Spinal cord (tissue), 9 donors: ENCODE measurements at regions not wholly inside any gene's neighbourhood (a gene's known extent, or its start where the extent isn't known, plus 50 kb on each side); places are given as distances from the start of the nearest gene placed in this dataset.

ENCODE experiments used
- DNase-seq, 6 donors: peaks; one replicate each; pipeline versions ENCODE4 v3.0.0 to v3.0.0-alpha.2; 2013 to 2015; ENCODE audit warnings: low spot score in 6 of 6, low read depth in 4 of 6
- H3K27ac ChIP-seq: one replicate; pipeline ENCODE4 v1.5.1; 2013; ENCODE audit warnings: low read depth, low read length, control low read depth
- H3K27me3 ChIP-seq: one replicate; pipeline ENCODE4 v1.6.1; 2013; ENCODE audit warnings: low read length; ENCODE audit not compliant: control insufficient read depth, insufficient read depth
- H3K36me3 ChIP-seq: one replicate; pipeline ENCODE4 v1.6.1; 2013; ENCODE audit warnings: low read length; ENCODE audit not compliant: control insufficient read depth, insufficient read depth
- H3K4me1 ChIP-seq: one replicate; pipeline ENCODE4 v1.6.1; 2013; ENCODE audit warnings: low read length; ENCODE audit not compliant: control insufficient read depth, insufficient read depth
- H3K4me3 ChIP-seq: one replicate; pipeline ENCODE4 v1.5.1; 2013; ENCODE audit warnings: low read depth, low read length, control low read depth
- H3K9me3 ChIP-seq: one replicate; pipeline ENCODE4 v1.6.1; 2013; ENCODE audit warnings: low read length; ENCODE audit not compliant: control insufficient read depth, insufficient read depth
- WGBS: methylation state at CpG from one replicate; pipeline ENCODE4 v1.1.5; 2013; ENCODE audit warnings: missing lambda C conversion rate; ENCODE audit not compliant: insufficient coverage; 5-methylcytosine and 5-hydroxymethylcytosine counted together
- donor health status: healthy.

DNA sequence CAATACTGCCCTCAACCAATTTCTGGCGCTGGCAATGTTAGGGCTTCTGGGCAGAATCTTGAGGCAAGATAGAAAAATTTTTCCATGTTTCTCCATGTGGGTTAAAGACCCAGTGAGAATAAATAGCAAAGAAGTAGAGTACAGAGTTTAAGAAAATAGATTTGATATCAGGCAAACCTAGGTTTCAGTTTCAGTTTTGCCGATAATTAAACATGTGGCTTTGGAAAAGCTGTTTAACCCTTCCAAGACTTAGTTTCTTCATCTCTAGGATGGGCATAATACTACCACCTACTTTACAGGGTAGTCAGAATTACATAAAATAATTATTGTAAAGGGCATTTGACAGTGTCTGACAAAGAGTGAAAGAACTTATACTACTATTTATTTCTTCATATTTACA is 360.4 kb downstream of the PCNX1 start:
- WGBS: no CpG with 5 or more reads among the region's 2 CpGs
- Histone ChIP-seq H3K9me3 (no peaks in the 10 kb centered on the region), H3K27ac (no peak overlapping the region), H3K27me3 (no peaks in the 10 kb centered on the region), H3K4me3 (no peak overlapping the region), H3K4me1 (no peaks in the 10 kb centered on the region), H3K36me3 (no peaks in the 10 kb centered on the region)
- DNase-seq: no peak

DNA sequence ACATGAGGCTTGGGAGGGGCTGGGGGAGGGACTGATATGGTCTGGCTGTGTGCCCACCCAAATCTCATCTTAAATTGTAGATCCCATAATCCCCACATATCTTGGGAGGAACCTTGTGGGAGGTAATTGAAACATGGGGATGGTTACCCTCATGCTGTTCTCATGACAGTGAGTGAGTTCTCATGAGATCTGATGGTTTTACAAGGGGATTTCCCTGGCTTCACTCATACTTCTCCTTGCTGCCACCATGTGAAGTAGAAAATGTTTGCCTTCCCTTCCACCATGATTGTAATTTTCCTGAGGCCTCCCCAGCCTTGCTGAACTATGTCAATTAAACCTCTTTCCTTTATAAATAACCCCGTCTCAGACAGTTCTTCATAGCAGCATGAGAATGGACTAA is 362.9 kb downstream of the PCNX1 start:
- no peaks in the 10 kb centered on the region for H3K36me3 ChIP-seq
- H3K27ac ChIP-seq: no peak overlapping the region
- no peak overlapping the region for H3K4me3 ChIP-seq
- no peaks in the 10 kb centered on the region for H3K4me1 ChIP-seq
- no CpG with 5 or more reads among the region's 1 CpG for WGBS
- H3K9me3 ChIP-seq: no peaks in the 10 kb centered on the region
- H3K27me3 ChIP-seq: no peaks in the 10 kb centered on the region
- DNase-seq: no peak

DNA sequence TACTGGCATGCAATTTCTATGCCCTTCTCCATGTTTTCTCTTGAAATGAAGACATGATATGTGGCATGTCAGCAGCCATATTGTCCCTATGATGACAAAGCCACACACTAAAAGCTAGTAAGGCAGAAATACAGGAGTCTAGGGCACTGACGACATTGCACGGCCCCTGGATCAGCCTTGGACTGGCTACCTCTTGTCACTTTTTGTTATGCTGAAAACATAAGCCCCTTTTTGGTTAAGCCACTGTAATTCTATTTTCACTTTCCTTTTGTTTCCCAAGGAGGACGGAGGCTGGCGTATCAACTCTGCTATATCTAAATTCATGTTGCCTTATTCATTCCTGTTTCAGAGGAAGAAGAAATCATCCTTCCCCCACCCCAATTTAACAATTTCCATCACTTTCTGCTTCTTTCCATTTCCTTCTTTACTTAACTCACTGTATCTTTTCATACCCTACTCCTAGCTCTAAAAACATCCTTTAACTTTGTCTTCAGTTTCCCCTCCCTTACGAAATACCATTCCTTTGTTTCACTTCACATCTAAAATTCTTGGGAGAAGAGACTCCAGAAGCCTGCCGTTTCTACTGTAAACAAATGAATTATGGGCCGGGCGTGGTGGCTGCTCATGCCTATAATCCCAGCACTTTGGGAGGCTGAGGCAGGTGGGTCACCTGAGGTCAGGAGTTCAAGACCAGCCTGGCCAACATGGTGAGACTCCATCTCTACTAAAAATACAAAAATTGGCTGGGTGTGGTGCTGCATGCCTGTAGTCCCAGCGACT is 364.1 kb downstream of the PCNX1 start:
- H3K27me3 ChIP-seq: no peaks in the 10 kb centered on the region
- WGBS: 94% methylated on average over 5 of the region's 9 CpGs
- no peaks in the 10 kb centered on the region for H3K9me3 ChIP-seq
- no peak for DNase-seq
- H3K4me3 ChIP-seq: no peak overlapping the region
- H3K4me1 ChIP-seq: no peaks in the 10 kb centered on the region
- H3K36me3 ChIP-seq: no peaks in the 10 kb centered on the region
- H3K27ac ChIP-seq: no peak overlapping the region

DNA sequence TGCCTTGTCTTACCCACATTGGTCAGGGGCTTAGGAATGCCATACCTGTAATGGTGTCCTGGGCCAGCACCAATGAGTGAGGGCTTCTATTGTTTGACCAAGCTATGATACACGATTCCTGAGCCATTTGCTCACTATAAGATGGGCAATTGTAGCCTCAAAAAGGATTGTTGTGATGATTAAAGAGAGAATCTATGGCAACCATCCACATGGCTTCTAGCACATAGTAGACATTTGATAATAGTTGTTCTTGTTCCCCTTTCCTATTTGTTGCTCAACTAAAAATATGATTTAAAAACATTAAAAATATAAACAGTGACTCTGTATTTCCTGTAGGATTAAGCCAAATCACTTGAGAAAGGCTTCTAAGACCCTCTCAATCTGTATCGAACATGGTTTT is 366.1 kb downstream of the PCNX1 start:
- H3K36me3 ChIP-seq: no peaks in the 10 kb centered on the region
- no peaks in the 10 kb centered on the region for H3K9me3 ChIP-seq
- 92% methylated on average over 2 of the region's 2 CpGs for WGBS
- H3K27me3 ChIP-seq: no peaks in the 10 kb centered on the region
- H3K4me1 ChIP-seq: no peaks in the 10 kb centered on the region
- no peak overlapping the region for H3K4me3 ChIP-seq
- DNase-seq: no peak
- no peak overlapping the region for H3K27ac ChIP-seq

DNA sequence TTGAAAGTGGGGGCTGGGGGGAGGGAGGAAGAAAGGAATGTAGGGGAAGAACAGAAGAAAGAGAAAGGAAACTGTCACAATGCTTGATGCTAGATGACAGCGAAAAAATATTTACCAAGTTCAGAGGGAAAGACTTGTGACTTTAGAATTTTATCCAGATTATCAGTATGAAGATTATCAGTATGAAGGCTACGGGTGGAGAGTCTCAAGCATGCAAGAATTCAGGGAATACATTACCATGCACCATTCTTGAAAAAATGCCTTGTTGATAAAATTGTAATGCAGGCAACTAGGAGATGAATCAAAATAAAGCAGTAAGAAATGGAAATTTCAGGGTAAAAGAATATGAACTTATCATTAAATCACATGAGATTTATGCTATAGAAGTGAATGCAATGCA is 376.8 kb downstream of the PCNX1 start:
- no peak for DNase-seq
- no peaks in the 10 kb centered on the region for H3K27me3 ChIP-seq
- no peaks in the 10 kb centered on the region for H3K4me1 ChIP-seq
- WGBS: 83% methylated on average over 1 of the region's 2 CpGs
- no peaks in the 10 kb centered on the region for H3K36me3 ChIP-seq
- peaks cover 2% of the 10 kb centered on the region for H3K9me3 ChIP-seq
- H3K27ac ChIP-seq: no peak overlapping the region
- H3K4me3 ChIP-seq: no peak overlapping the region

DNA sequence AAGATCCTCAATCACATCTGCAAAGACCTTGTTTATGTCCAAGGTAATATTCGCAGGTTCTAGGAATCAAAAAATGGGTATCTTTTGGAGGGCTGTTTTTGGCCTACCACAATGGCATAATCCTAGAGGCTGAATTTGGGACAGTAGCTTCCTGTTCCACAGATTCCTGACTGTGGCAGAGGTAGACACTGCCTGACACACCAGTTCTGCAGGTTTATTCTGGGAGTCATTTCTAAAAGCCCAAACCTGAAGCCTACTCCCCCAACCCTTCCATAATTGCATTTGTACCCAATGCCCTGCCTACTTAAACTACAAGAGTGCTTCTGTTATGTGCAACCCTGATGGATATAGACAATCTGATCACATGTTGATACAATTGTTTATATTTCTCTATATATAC is 378.9 kb downstream of the PCNX1 start:
- no peaks in the 10 kb centered on the region for H3K27me3 ChIP-seq

DNA sequence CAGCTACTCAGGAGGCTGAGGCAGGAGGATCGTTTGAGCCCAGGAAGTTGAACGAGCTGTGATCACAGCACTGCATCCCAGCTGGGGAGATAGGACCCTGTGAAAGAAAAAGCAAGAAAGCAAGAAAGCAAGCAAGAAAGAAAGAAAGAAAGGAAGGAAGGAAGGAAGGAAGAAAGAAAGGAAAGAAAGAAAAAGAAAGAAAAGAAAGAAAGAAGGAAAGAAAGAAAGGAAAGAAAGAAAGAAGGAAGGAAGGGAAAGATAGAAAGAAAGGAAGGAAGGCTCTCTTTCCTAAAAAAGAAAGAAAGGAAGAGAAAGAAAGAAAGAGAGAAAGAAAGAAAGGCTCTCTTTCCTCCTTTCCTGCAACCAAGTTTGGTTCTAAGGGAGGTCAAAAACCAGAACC is 380.3 kb downstream of the PCNX1 start:
- WGBS: 94% methylated on average over 2 of the region's 2 CpGs
- Histone ChIP-seq H3K27me3 (no peaks in the 10 kb centered on the region), H3K27ac (no peak overlapping the region), H3K36me3 (no peaks in the 10 kb centered on the region), H3K4me1 (no peaks in the 10 kb centered on the region), H3K9me3 (peaks cover 2% of the 10 kb centered on the region), H3K4me3 (no peak overlapping the region)
- no peak for DNase-seq

More for the DNA sequence above, 378.9 kb downstream of the PCNX1 start:
- Histone ChIP-seq H3K9me3 (peaks cover 2% of the 10 kb centered on the region), H3K4me3 (no peak overlapping the region), H3K36me3 (no peaks in the 10 kb centered on the region), H3K27ac (no peak overlapping the region), H3K4me1 (no peaks in the 10 kb centered on the region)
- WGBS: no CpG with 5 or more reads among the region's 1 CpG
- no peak for DNase-seq

DNA sequence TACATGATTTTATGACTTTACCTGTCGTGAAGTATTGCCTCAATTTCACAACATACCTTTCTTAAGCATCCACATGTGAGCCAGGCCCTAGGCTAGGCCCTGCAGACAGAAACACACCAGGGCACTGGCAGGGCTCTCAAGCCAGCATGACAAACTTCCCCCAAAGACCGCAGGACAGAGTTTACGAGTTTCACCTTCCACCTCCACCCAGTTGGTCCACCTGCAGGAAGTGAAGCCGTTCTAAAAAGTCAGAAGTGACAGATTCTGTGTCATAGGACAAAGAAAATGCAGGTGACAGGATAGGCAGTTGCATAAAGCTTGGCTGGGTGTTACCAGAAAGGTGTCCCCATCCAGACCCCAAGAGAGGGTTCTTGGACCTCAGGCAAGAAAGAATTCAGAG is 382.3 kb downstream of the PCNX1 start:
- H3K27ac ChIP-seq: no peak overlapping the region
- no peak overlapping the region for H3K4me3 ChIP-seq
- H3K9me3 ChIP-seq: peaks cover 2% of the 10 kb centered on the region
- 100% methylated on average over 1 of the region's 4 CpGs for WGBS
- no peak for DNase-seq
- no peaks in the 10 kb centered on the region for H3K4me1 ChIP-seq
- H3K27me3 ChIP-seq: no peaks in the 10 kb centered on the region
- H3K36me3 ChIP-seq: no peaks in the 10 kb centered on the region

DNA sequence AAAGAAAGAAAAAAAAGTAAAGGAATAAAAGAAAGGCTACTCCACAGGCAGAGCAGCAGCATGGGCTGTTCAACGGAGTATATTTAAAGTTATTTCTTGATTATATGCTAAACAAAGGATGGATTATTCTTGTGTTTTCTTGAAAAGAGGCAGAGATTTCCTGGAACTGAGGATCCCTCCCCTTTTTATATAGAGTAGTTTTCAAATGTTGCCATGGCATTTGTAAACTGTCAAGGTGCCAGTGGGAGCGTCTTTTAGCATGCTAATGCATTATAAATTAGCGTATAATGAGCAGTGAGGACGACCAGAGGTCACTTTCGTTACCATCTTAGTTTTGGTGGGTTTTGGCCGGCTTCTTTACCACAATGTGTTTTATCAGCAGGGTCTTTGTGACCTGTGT is 383.0 kb downstream of the PCNX1 start:
- DNase-seq: peak in 4 of 6 donors; percentile 7 to 54 (median 34)
- Histone ChIP-seq H3K36me3 (no peaks in the 10 kb centered on the region), H3K27ac (no peak overlapping the region), H3K27me3 (no peaks in the 10 kb centered on the region), H3K9me3 (no peaks in the 10 kb centered on the region), H3K4me1 (no peaks in the 10 kb centered on the region), H3K4me3 (no peak overlapping the region)
- WGBS: no CpG with 5 or more reads among the region's 6 CpGs

DNA sequence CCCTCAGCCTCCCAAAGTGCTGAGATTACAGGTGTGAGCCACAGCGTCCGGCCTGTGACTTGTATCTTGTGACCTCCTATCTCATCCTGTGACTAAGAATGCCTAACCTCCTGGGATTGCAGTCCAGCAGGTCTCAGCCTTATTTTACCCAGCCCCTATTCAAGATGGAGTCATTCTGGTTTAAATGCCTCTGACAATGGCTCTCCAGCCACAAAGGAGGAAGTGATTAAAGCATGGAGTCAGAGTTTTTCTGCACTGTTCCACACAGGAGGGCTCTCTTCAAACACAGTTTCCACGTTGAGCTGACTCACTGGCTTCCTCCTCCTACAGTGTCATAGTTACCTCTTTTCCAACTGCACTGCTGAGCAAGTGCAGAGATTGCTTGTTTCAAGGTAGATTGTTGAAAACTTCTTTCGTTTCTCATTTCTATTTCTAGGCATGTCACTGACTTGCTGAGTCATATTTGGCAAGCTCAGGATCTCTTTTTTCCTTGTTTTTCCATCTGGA is 383.8 kb downstream of the PCNX1 start:
- H3K36me3 ChIP-seq: no peaks in the 10 kb centered on the region
- H3K27ac ChIP-seq: no peak overlapping the region
- H3K9me3 ChIP-seq: no peaks in the 10 kb centered on the region
- H3K27me3 ChIP-seq: no peaks in the 10 kb centered on the region
- peak in 2 of 6 donors; percentile 6 to 14 for DNase-seq
- 83% methylated on average over 2 of the region's 4 CpGs for WGBS
- H3K4me3 ChIP-seq: no peak overlapping the region
- no peaks in the 10 kb centered on the region for H3K4me1 ChIP-seq
